C1 segment of cervical spinal cord (tissue), 14 donors: ENCODE measurements at regions not wholly inside any gene's neighbourhood (a gene's known extent, or its start where the extent isn't known, plus 50 kb on each side); places are given as distances from the start of the nearest gene placed in this dataset.
"Not testable (repeated sequence)": the region's sequence is repeated elsewhere in the genome, so short reads cannot be mapped to it uniquely, and the experiment has no call there.

ENCODE experiments used
- DNase-seq, 14 donors: peaks; one replicate each; lab custom pipeline; 2025; lab: John Stamatoyannopoulos, UW

GRCh38 chr2:11072550-11072949 lies 82.7 kb upstream of the SLC66A3 start:
- DNase-seq = no peak

DNA sequence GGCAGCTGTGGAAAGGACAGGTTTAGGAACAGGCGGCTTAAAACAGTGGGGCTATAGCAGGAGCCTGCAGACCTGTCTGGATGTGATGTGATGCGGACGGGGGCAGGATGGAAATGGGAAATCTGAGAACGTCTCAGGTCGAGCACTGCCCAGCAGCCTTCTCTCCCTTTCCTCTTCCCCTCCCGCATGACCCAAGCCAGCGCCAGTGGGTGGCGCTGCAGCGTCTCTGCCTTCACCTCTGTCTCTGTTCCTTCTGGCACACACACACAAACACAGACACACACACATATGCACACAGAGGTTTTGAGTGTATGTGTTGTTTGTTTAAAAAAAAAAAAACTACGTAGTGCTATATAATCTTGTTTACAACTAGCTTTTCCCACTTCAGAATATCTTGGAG lies 82.0 kb upstream of the SLC66A3 start:
- peak in 1 of 14 donors; percentile 6 for DNase-seq

GRCh38 chr2:11073776-11074175 lies 81.5 kb upstream of the SLC66A3 start:
- no peak for DNase-seq

DNA sequence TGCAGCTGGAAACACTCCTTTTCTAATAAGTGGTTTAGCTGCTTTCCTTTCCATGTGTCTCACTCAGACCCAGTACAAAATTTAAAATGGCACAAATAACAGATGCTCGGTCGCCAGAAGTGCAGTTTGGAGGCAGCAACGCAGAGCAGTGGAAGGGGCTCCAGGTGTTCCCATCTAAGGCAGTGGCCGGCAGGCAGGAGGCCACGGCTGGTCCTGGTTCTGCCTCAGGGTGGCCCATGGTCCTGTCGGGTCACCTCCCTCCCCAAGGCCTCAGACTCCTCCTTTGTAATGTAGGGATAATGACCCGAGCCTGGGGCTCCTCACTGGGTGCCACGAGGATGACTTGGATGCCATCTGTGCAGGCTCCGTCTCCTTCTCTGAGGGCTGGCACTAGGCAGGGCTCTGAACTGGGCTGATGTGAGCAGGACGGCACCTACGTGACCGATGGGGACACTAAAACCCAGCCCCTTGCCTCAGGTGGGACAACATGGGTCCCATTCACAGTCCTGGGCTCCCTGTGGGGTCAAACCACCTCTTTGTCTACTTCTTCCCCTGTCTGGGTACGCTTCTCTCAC lies 80.9 kb upstream of the SLC66A3 start:
- DNase-seq = no peak

DNA sequence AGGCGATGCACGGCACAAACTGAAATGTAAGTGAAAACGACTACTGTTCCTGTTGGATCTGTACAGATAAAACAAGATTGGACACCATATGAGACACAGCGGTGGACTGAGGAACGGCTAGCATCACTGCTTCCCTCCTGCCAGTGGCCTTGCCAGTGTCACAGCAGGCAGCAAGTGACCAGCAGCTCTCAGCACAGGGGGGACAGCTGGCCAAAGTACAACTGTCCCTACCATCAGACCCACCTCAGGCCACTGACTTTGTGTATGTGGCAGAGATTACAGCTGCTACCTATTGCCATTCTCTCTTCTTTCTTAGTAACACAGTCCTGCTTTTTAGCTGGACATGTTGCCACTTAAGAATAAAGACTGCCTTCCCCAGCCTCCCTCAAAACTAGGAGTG lies 80.0 kb upstream of the SLC66A3 start:
- DNase-seq = no peak

- DNase-seq = no peak
These were observed 77.9 kb upstream of the SLC66A3 start for GRCh38 chr2:11077411-11077810.

GRCh38 chr2:11079136-11079824 lies 76.0 kb upstream of the SLC66A3 start:
- no peak for DNase-seq

- peak in 3 of 14 donors; percentile 14 to 47 (median 24) for DNase-seq
These were observed 74.8 kb upstream of the SLC66A3 start for GRCh38 chr2:11080253-11081115.

- no peak for DNase-seq
These were observed 72.4 kb upstream of the SLC66A3 start for GRCh38 chr2:11082880-11083279.

- not testable (repeated sequence) for DNase-seq
These were observed 66.4 kb upstream of the SLC66A3 start for GRCh38 chr2:11088821-11089220.

GRCh38 chr2:11090187-11090586 lies 65.1 kb upstream of the SLC66A3 start:
- DNase-seq = no peak

- no peak for DNase-seq
These were observed 62.4 kb upstream of the SLC66A3 start for GRCh38 chr2:11092701-11093335.

DNA sequence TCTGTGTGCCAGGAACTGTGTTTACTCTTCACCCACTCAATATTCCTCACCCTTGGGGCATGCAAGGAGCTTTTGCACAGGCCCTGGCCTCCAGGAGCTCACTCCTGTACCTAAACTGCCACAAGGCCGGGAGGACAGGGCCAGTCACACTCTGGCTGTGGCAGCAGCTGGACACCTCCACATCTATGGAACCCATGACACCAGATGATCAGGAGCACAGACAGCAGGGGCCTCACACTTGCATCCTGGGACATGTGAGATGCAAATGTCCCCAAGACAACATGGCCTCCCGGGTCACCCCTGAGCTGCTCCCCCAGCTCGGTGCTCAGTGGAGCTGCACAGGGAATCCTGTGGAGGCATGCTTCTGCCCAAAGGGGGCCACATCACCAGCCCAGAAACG lies 61.8 kb upstream of the SLC66A3 start:
- DNase-seq = no peak

GRCh38 chr2:11094021-11094810 lies 61.1 kb upstream of the SLC66A3 start:
- DNase-seq = no peak

DNA sequence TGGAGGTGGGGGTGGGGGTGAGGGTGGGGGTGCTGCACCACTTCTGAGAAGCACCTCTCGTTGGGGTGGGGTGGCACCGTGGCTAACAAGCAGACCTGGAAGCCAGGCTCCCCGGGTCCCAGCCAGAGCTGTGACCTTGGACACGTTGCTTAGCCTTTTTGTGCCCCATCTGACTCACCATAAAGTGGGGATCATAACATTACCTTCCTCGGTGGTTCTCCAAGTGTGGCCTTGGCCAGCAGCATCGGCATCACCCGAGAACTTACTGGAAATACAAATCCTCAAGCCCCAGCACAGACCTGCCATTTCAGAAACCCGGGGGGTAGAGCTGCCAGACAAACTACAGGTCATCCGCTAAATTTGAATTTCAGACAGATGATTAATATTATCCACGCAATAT lies 58.7 kb upstream of the SLC66A3 start:
- no peak for DNase-seq

GRCh38 chr2:11097038-11097720 lies 58.1 kb upstream of the SLC66A3 start:
- DNase-seq = peak in 1 of 14 donors; percentile 19

GRCh38 chr2:11097854-11098387 lies 57.3 kb upstream of the SLC66A3 start:
- DNase-seq = no peak

DNA sequence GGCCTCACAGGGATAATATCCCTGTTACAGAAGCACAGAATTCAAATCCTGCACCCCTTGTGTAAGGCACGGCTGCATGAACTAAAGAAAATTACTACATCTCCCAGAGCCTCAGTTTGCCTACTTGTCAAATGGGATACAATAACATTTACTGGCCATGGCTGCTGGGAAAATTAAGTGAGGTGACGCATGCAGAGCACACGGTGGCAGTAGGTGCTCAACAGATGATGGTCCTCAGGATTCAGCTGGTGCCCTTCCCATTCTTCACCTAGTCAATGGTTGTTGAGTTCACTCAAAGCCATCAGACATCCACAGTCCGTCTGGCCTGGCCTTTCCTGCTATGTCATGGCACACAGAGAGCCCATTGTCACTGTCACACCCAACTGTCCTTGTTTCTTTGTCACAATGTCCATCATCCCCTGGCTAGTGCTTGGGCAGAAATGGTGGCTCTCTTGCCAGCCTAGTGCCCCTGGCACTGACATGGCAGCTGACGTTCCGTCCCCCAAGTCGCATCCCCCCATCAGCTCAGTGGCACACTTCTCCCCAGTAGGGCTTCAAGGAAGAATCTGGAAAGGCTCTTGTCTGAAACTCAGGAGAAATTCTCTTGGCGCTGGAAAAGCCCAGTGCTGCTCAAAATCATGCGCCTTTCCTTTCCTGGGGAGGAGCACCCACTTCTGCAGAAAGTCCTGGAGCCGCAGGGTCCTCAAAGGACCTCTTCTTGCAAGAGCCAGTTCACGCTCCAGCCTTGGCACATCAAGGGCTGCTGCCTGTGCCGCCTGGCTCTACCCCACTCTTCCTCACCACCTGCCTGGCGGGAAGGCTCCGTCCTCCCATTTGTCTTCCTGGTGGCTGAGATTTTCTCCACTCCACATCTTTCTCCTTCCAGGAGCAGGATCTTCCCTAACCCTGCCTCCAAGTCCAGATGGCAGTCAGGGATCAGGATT lies 55.9 kb upstream of the SLC66A3 start:
- DNase-seq = peak in 1 of 14 donors; percentile 24

- DNase-seq = no peak
These were observed 55.1 kb upstream of the SLC66A3 start for GRCh38 chr2:11100130-11100529.
